DND-41 (cell line): ENCODE measurements at regions not wholly inside any gene's neighbourhood (a gene's known extent, or its start where the extent isn't known, plus 50 kb on each side); places are given as distances from the start of the nearest gene placed in this dataset.

ENCODE experiments used
- CTCF ChIP-seq: IDR thresholded peaks from 2 replicates; pipeline ENCODE4 v1.5.1; 2012; ENCODE audit warnings: borderline replicate concordance, low read length, moderate library complexity, mild to moderate bottlenecking; ENCODE audit not compliant: poor library complexity, severe bottlenecking; ENCODE audit errors: extremely low read depth
- EZH2 ChIP-seq: IDR thresholded peaks from 3 replicates; pipeline ENCODE4 v1.6.1; 2012; ENCODE audit warnings: borderline replicate concordance, low read depth, mild to moderate bottlenecking, moderate library complexity, low read length, inconsistent platforms; ENCODE audit not compliant: severe bottlenecking

- TF ChIP-seq CTCF, result no peak
- no peak for TF ChIP-seq EZH2
These were observed 276.8 kb upstream of the CNTNAP2 start for GRCh38 chr7:145839814-145840213.
